Panc1 (cell line): ENCODE measurements at regions not wholly inside any gene's neighbourhood (a gene's known extent, or its start where the extent isn't known, plus 50 kb on each side); places are given as distances from the start of the nearest gene placed in this dataset.

Source experiments
- ATAC-seq: fragments of 200-7000 bp; cut with Tn5 transposase; 2 replicates; pipeline ENCODE4 v1.9.1; 2020; ENCODE audit warnings: mild to moderate bottlenecking, moderate library complexity
- BruUV-seq: library from RNA; stranded (reverse); fragments of 400-500 nt; replicated peaks from 2 replicates; lab custom pipeline; 2021; lab: Mats Ljungman, UMichigan
- CTCF ChIA-PET: fragments of 300-600 bp; sonication (Branson Sonifier 250); formaldehyde crosslinking; loops from one replicate; lab custom pipeline; 2022; ENCODE audit warnings: antibody characterized with exemption; lab: Charles Lee
- POLR2A ChIA-PET: fragments of 300-600 bp; sonication (Branson Sonifier 250); formaldehyde crosslinking; loops from one replicate; lab custom pipeline; 2022; ENCODE audit warnings: antibody characterized with exemption; lab: Charles Lee
- DNase-seq: peaks from one replicate; pipeline ENCODE4 v3.0.0-alpha.2; 2010; ENCODE audit warnings: low read depth, low spot score
- H3K27ac ChIP-seq: 2 replicates; pipeline ENCODE4 v1.5.1; 2011; ENCODE audit warnings: mild to moderate bottlenecking, low read length, inconsistent platforms
- H3K27me3 ChIP-seq: fragments of 200-500 bp; sonication (Bioruptor generic); 2 replicates; pipeline ENCODE4 v1.6.0; 2014; ENCODE audit warnings: low read length, inconsistent platforms; ENCODE audit not compliant: control insufficient read depth, insufficient read depth
- H3K36me3 ChIP-seq: fragments of 200-500 bp; sonication (Bioruptor generic); 2 replicates; pipeline ENCODE4 v1.5.1; 2014; ENCODE audit warnings: inconsistent platforms, mild to moderate bottlenecking, low read length, moderate library complexity; ENCODE audit not compliant: control insufficient read depth, insufficient read depth
- H3K4me1 ChIP-seq: 2 replicates; pipeline ENCODE4 v1.5.1; 2011; ENCODE audit warnings: inconsistent platforms, mild to moderate bottlenecking, low read length, moderate library complexity; ENCODE audit not compliant: control insufficient read depth, insufficient read depth
- H3K4me3 ChIP-seq, 2 experiments: 2 replicates each; pipeline ENCODE4 v1.5.1; 2011 to 2012; ENCODE audit warnings: low read depth in 2 of 2, low read length in 2 of 2, mild to moderate bottlenecking in 2 of 2, inconsistent platforms in 1 of 2, moderate library complexity in 1 of 2
- H3K9me3 ChIP-seq: fragments of 200-500 bp; sonication (Bioruptor generic); 2 replicates; pipeline ENCODE4 v1.5.1; 2014; ENCODE audit warnings: low read depth, mild to moderate bottlenecking, inconsistent platforms, low read length, moderate library complexity; ENCODE audit not compliant: control insufficient read depth, insufficient read depth
- CTCF ChIP-seq: fragments of 450-650 bp; IDR thresholded peaks from 2 replicates; pipeline ENCODE4 v1.5.1; 2017; ENCODE audit warnings: mild to moderate bottlenecking
- POLR2AphosphoS5 ChIP-seq: IDR thresholded peaks from 2 replicates; pipeline ENCODE4 v1.6.1; 2012; ENCODE audit warnings: mild to moderate bottlenecking, low read depth, low read length, moderate library complexity
- SIN3A ChIP-seq: IDR thresholded peaks from 2 replicates; pipeline ENCODE4 v1.6.1; 2012; ENCODE audit warnings: low read depth, mild to moderate bottlenecking, low read length, moderate library complexity, borderline replicate concordance; ENCODE audit not compliant: insufficient read depth
- TCF7L2 ChIP-seq: IDR thresholded peaks from 2 replicates; pipeline ENCODE4 v1.6.1; 2011; ENCODE audit warnings: mild to moderate bottlenecking, low read depth, low read length, inconsistent platforms
- in situ Hi-C: cut with HindIII; loops from 2 replicates; pipeline ENCODE4 v1.10.0; 2016; ENCODE audit warnings: low sequenced_read_pairs, low pct_unique_long_range_greater_than_20kb
- intact Hi-C: fragments of 100-400 bp; cut with micrococcal nuclease; formaldehyde crosslinking; loops from one replicate; pipeline ENCODE4 v1.10.0; 2022; ENCODE audit not compliant: unreplicated experiment
- TF ChIP-seq, protein P1 (sequence below), 2 experiments: IDR thresholded peaks; 2 replicates each; pipeline ENCODE4 v1.6.1; 2011 to 2012; ENCODE audit warnings: low read depth in 2 of 2, control low read depth in 1 of 2, low read length in 1 of 2, mild to moderate bottlenecking in 1 of 2, moderate library complexity in 1 of 2; ENCODE audit not compliant: insufficient read depth in 1 of 2

DNA sequence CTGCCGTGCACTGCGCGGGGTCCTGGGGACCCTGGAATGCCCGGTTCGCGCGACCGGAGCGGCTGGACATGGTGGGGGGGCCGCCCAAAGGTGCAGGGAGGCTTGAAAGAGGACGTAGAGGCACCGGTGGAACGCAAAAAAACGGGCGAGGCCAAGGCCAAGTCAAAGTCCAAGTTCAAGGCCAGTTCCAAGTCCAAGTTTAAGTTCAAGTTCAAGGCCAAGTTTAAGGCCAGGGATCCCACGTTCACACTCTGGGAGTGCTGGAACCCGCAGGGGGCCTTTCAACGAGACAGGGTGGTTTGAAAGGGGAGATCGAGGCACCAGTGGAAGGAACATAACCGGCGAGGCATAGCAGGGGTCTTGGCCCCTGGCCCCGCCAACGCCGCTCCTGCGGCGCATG, 317.6 kb downstream of the ALG10 start:
- H3K4me3 ChIP-seq = peak overlapping the region in 1 of 2 experiments; percentile 63; a peak in 2 of 4 replicates

GRCh38 chr12:34340534-34341361, 318.5 kb downstream of the ALG10 start:
- in situ Hi-C loops (no loop called here), intact Hi-C loops (no loop called here)
- Histone ChIP-seq H3K36me3 (no peaks in the 10 kb centered on the region), H3K4me3 (peak overlapping the region; percentile 32 to 63), H3K9me3 (no peaks in the 10 kb centered on the region), H3K27ac (peak overlapping the region; percentile 24; the same call in 1 of the 2 replicates), H3K27me3 (no peaks in the 10 kb centered on the region; the same call in 1 of the 2 replicates), H3K4me1 (peaks cover 64% of the 10 kb centered on the region)
- no TSS peak for BruUV-seq
- peak; percentile 68 for ATAC-seq
- ChIA-PET CTCF (no interaction called here), POLR2A (no interaction called here)
- DNase-seq = no peak
- TF ChIP-seq, protein P1, sequence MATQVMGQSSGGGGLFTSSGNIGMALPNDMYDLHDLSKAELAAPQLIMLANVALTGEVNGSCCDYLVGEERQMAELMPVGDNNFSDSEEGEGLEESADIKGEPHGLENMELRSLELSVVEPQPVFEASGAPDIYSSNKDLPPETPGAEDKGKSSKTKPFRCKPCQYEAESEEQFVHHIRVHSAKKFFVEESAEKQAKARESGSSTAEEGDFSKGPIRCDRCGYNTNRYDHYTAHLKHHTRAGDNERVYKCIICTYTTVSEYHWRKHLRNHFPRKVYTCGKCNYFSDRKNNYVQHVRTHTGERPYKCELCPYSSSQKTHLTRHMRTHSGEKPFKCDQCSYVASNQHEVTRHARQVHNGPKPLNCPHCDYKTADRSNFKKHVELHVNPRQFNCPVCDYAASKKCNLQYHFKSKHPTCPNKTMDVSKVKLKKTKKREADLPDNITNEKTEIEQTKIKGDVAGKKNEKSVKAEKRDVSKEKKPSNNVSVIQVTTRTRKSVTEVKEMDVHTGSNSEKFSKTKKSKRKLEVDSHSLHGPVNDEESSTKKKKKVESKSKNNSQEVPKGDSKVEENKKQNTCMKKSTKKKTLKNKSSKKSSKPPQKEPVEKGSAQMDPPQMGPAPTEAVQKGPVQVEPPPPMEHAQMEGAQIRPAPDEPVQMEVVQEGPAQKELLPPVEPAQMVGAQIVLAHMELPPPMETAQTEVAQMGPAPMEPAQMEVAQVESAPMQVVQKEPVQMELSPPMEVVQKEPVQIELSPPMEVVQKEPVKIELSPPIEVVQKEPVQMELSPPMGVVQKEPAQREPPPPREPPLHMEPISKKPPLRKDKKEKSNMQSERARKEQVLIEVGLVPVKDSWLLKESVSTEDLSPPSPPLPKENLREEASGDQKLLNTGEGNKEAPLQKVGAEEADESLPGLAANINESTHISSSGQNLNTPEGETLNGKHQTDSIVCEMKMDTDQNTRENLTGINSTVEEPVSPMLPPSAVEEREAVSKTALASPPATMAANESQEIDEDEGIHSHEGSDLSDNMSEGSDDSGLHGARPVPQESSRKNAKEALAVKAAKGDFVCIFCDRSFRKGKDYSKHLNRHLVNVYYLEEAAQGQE (IDR thresholded peaks at IDR 0.05; ENCODE audit: insufficient read depth in 1 of 2, low read depth in 2 of 2, low read length in 1 of 2) = no peak
- TF ChIP-seq TCF7L2 (peak; percentile 85), POLR2AphosphoS5 (no peak), SIN3A (no peak)

More for the DNA sequence above, 317.6 kb downstream of the ALG10 start:
- Histone ChIP-seq H3K27ac (peak overlapping the region; percentile 3; the same call in 1 of the 2 replicates), H3K27me3 (no peaks in the 10 kb centered on the region; the same call in 1 of the 2 replicates), H3K36me3 (no peaks in the 10 kb centered on the region), H3K9me3 (no peaks in the 10 kb centered on the region), H3K4me1 (peaks cover 62% of the 10 kb centered on the region)
- CTCF ChIA-PET = no interaction called here
- in situ Hi-C loops (no loop called here), intact Hi-C loops (loop anchor here (5.0 kb wide), 1 partner anchor 262 kb away; no protein-coding TSS in a partner anchor)
- no peak for TF ChIP-seq SIN3A
- no peak for TF ChIP-seq CTCF
- TF ChIP-seq TCF7L2 = no peak
- no peak for TF ChIP-seq POLR2AphosphoS5
- TF ChIP-seq, protein P1 (IDR thresholded peaks at IDR 0.05; ENCODE audit: insufficient read depth in 1 of 2, low read depth in 2 of 2, low read length in 1 of 2) = no peak
- no TSS peak for BruUV-seq
- no peak for DNase-seq
- POLR2A ChIA-PET = no interaction called here
- ATAC-seq = no peak
